ENCODE measurements at regions not wholly inside any gene's neighbourhood (a gene's known extent, or its start where the extent isn't known, plus 50 kb on each side); places are given as distances from the start of the nearest gene placed in this dataset.

DNA sequence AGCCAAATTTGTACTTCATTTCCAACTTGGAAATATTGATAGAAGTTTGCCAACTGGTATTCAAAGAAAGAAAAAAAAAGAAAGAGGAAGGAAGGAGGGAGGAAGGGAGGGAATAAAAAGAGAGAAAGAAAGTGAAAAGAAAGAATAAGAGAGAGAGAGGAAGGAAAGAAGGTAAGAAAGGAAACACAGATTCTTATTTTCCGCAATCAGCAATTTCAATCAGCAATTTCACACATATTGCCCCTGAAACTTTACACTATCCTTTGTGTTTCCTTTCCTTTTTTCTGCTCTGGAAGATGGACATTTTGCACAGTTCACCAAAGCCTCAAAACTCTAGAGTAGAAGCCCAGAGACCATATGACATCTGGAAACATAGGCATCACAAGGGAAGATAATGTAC is 888.1 kb downstream of the REEP3 start:
- Histone ChIP-seq H3K27ac (no peak overlapping the region), H4K20me1 (ENCODE audit: insufficient read depth, poor library complexity, severe bottlenecking) (no peaks in the 10 kb centered on the region), H3K79me2 (no peaks in the 10 kb centered on the region), H3K4me2 (no peak overlapping the region), H3K9me3 (ENCODE audit: low read depth) (no peaks in the 10 kb centered on the region), H3K36me3 (replicated peaks; ENCODE audit: insufficient read depth, low read depth) (no peaks in the 10 kb centered on the region), H3K4me3 (no peak overlapping the region), H3K9me2 (replicated peaks; ENCODE audit: insufficient read depth) (no peaks in the 10 kb centered on the region), H3K27me3 (no peaks in the 10 kb centered on the region), H2AFZ (no peak overlapping the region), H3K4me1 (ENCODE audit: insufficient read depth) (no peaks in the 10 kb centered on the region)
- 100% methylated on average over 1 of the region's 1 CpG for WGBS (ENCODE audit: low lambda C conversion rate, missing lambda C conversion rate)
- DNase-seq (ENCODE audit: low spot score), result no peak
- no peak for TF ChIP-seq EZH2 (IDR thresholded peaks at IDR 0.05; ENCODE audit: borderline replicate concordance)
- TF ChIP-seq EZH2phosphoT487 (IDR thresholded peaks at IDR 0.05; ENCODE audit: low read depth, severe bottlenecking, unreplicated experiment), result no peak
- TF ChIP-seq, protein P1, sequence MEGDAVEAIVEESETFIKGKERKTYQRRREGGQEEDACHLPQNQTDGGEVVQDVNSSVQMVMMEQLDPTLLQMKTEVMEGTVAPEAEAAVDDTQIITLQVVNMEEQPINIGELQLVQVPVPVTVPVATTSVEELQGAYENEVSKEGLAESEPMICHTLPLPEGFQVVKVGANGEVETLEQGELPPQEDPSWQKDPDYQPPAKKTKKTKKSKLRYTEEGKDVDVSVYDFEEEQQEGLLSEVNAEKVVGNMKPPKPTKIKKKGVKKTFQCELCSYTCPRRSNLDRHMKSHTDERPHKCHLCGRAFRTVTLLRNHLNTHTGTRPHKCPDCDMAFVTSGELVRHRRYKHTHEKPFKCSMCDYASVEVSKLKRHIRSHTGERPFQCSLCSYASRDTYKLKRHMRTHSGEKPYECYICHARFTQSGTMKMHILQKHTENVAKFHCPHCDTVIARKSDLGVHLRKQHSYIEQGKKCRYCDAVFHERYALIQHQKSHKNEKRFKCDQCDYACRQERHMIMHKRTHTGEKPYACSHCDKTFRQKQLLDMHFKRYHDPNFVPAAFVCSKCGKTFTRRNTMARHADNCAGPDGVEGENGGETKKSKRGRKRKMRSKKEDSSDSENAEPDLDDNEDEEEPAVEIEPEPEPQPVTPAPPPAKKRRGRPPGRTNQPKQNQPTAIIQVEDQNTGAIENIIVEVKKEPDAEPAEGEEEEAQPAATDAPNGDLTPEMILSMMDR (IDR thresholded peaks at IDR 0.05; ENCODE audit: poor library complexity), result no peak

DNA sequence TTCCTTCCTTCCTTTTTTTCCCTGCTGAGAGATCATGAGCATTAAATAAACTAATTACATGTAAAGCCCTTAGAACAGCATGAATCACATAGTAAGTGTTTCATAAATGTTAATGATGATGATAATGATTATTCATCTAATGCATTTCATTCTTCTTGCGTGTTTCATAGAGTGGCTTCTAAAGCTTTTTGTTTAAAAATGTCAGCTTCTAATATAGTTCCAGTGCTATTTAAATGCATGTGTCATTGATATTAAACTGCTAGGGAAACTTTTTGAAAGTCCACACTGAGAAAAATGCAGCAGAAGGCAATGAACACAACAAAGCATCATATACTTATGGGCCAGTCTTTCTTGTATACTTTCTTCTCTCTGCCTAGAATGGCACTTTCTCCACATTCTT is 894.8 kb downstream of the REEP3 start:
- no peaks in the 10 kb centered on the region for H3K27me3 ChIP-seq
- H3K4me2 ChIP-seq, result no peak overlapping the region
- no peak overlapping the region for H2AFZ ChIP-seq
- no peaks in the 10 kb centered on the region for H3K9me3 ChIP-seq (ENCODE audit: low read depth)
- H3K9me2 ChIP-seq (replicated peaks; ENCODE audit: insufficient read depth), result no peaks in the 10 kb centered on the region
- H3K4me1 ChIP-seq (ENCODE audit: insufficient read depth), result no peaks in the 10 kb centered on the region
- H3K79me2 ChIP-seq, result no peaks in the 10 kb centered on the region
- no peak overlapping the region for H3K4me3 ChIP-seq
- no peak overlapping the region for H3K27ac ChIP-seq
- TF ChIP-seq, protein P1 (IDR thresholded peaks at IDR 0.05; ENCODE audit: poor library complexity), result no peak
- no peak for TF ChIP-seq EZH2 (IDR thresholded peaks at IDR 0.05; ENCODE audit: borderline replicate concordance)
- TF ChIP-seq EZH2phosphoT487 (IDR thresholded peaks at IDR 0.05; ENCODE audit: low read depth, severe bottlenecking, unreplicated experiment), result no peak
- 88% methylated on average over 1 of the region's 1 CpG for WGBS (ENCODE audit: low lambda C conversion rate, missing lambda C conversion rate)
- no peaks in the 10 kb centered on the region for H4K20me1 ChIP-seq (ENCODE audit: insufficient read depth, poor library complexity, severe bottlenecking)
- no peak for DNase-seq (ENCODE audit: low spot score)
- no peaks in the 10 kb centered on the region for H3K36me3 ChIP-seq (replicated peaks; ENCODE audit: insufficient read depth, low read depth)

DNA sequence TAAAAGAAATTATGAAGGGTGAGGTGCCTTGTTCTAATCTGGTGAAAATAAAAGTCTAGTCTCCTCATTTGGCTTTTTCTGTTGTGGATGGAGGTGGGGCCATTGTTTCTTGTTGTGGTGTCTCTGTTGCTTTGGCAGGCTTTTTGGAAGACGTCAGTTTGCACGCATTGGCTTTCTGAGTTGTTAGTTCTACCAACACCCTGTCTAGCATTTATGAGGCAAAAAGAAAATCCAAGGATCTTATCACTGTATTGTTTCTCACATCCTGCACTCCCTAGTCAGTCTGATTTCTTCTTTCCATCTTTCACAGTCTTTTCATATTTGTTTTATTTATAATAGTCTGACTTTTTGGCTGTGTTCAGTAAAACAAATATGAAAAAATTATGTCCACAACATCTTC is 898.3 kb downstream of the REEP3 start:
- no peaks in the 10 kb centered on the region for H3K36me3 ChIP-seq (replicated peaks; ENCODE audit: insufficient read depth, low read depth)
- H2AFZ ChIP-seq, result no peak overlapping the region
- H3K4me1 ChIP-seq (ENCODE audit: insufficient read depth), result no peaks in the 10 kb centered on the region
- DNase-seq (ENCODE audit: low spot score), result no peak
- H3K79me2 ChIP-seq, result no peaks in the 10 kb centered on the region
- H3K9me2 ChIP-seq (replicated peaks; ENCODE audit: insufficient read depth), result no peaks in the 10 kb centered on the region
- no peak overlapping the region for H3K4me2 ChIP-seq
- 73% methylated on average over 2 of the region's 2 CpGs for WGBS (ENCODE audit: low lambda C conversion rate, missing lambda C conversion rate)
- H4K20me1 ChIP-seq (ENCODE audit: insufficient read depth, poor library complexity, severe bottlenecking), result no peaks in the 10 kb centered on the region
- H3K27ac ChIP-seq, result no peak overlapping the region
- no peaks in the 10 kb centered on the region for H3K27me3 ChIP-seq
- no peaks in the 10 kb centered on the region for H3K9me3 ChIP-seq (ENCODE audit: low read depth)
- no peak overlapping the region for H3K4me3 ChIP-seq
- TF ChIP-seq EZH2 (IDR thresholded peaks at IDR 0.05; ENCODE audit: borderline replicate concordance) (no peak), EZH2phosphoT487 (IDR thresholded peaks at IDR 0.05; ENCODE audit: low read depth, severe bottlenecking, unreplicated experiment) (no peak)
- TF ChIP-seq, protein P1 (IDR thresholded peaks at IDR 0.05; ENCODE audit: poor library complexity), result no peak

DNA sequence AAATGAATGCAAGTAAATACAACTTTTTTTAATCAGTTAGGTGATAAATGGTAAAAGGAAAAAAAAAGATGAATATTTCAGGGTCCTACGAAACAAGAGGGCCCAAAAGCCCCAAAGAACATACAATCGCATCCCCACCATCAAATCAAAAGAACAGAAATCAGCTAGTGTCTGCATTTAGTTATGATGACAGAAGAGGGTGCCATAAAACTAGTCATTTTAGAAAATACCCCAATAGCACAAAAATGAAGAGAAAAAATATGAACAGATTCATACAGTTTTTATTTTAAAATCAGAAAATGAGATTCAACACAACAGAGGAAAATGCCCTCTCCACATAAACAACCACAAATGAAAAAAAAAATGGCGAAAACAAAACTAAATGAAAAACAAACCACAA is 905.5 kb downstream of the REEP3 start:
- no peak overlapping the region for H3K4me2 ChIP-seq
- H2AFZ ChIP-seq, result no peak overlapping the region
- H3K79me2 ChIP-seq, result no peaks in the 10 kb centered on the region
- no peaks in the 10 kb centered on the region for H3K9me2 ChIP-seq (replicated peaks; ENCODE audit: insufficient read depth)
- TF ChIP-seq, protein P1 (IDR thresholded peaks at IDR 0.05; ENCODE audit: poor library complexity), result no peak
- TF ChIP-seq EZH2 (IDR thresholded peaks at IDR 0.05; ENCODE audit: borderline replicate concordance) (no peak), EZH2phosphoT487 (IDR thresholded peaks at IDR 0.05; ENCODE audit: low read depth, severe bottlenecking, unreplicated experiment) (no peak)
- no peaks in the 10 kb centered on the region for H3K36me3 ChIP-seq (replicated peaks; ENCODE audit: insufficient read depth, low read depth)
- no peaks in the 10 kb centered on the region for H4K20me1 ChIP-seq (ENCODE audit: insufficient read depth, poor library complexity, severe bottlenecking)
- no peaks in the 10 kb centered on the region for H3K27me3 ChIP-seq
- H3K27ac ChIP-seq, result no peak overlapping the region
- 95% methylated on average over 3 of the region's 3 CpGs for WGBS (ENCODE audit: low lambda C conversion rate, missing lambda C conversion rate)
- no peak overlapping the region for H3K4me3 ChIP-seq
- H3K4me1 ChIP-seq (ENCODE audit: insufficient read depth), result no peaks in the 10 kb centered on the region
- H3K9me3 ChIP-seq (ENCODE audit: low read depth), result no peaks in the 10 kb centered on the region
- DNase-seq (ENCODE audit: low spot score), result no peak

Data from hepatocyte (in vitro differentiated cells).